ENCODE measurements at regions not wholly inside any gene's neighbourhood (a gene's known extent, or its start where the extent isn't known, plus 50 kb on each side); places are given as distances from the start of the nearest gene placed in this dataset.
"Not testable (repeated sequence)": the region's sequence is repeated elsewhere in the genome, so short reads cannot be mapped to it uniquely, and the experiment has no call there.

DNA sequence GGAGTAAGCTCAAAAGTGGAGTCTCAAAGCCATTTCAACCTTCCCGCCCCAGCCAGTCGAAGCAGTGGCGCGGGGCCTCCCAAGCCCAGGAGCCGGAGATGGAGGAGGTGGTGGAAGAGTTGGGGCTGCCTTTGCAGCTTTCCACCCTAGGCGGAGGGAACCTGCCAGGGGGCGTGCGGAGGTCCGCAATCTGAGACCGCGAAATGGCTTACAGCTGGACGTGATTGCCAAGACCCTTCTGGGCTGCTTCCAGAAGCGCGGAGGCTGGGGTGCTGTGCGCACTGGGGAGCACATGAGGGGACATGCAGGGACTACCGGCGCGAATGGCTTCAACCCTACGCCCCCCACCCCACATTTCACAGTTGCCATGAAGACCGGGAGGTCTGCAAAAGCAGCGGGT, 86.2 kb downstream of the PRR15 start:
- no peak for TF ChIP-seq CTCF (IDR thresholded peaks at IDR 0.05; ENCODE audit: borderline replicate concordance, control extremely low read depth, extremely low read depth, insufficient read depth, missing control alignments)
- in situ Hi-C loops (cut with MboI; ENCODE audit: low sequenced_read_pairs, unreplicated experiment), result no loop called here
- DNase-seq (ENCODE audit: low spot score), result no peak

DNA sequence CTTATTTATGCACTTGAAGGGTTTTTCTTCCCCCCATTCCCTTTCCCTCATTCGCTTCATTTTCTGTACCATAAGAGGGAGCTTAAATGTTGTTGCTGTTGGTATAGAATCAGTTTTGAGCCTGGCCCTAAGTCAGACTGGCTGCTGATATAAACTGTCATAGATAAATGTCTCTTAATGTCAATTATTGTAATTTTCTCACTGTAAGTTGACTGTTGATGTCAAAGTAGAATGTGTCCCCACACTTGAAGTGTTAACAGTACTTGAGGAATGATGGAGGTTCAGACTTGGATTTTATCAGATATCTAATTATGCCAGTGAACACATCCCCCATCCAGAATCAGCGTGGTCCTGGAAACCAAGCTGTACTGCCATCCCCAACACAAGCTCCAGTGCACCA, 87.8 kb downstream of the PRR15 start:
- in situ Hi-C loops (cut with MboI; ENCODE audit: low sequenced_read_pairs, unreplicated experiment), result no loop called here
- DNase-seq (ENCODE audit: low spot score), result no peak
- TF ChIP-seq CTCF (IDR thresholded peaks at IDR 0.05; ENCODE audit: borderline replicate concordance, control extremely low read depth, extremely low read depth, insufficient read depth, missing control alignments), result no peak

GRCh38 chr7:29652556-29652955, 88.9 kb downstream of the PRR15 start:
- in situ Hi-C loops (cut with MboI; ENCODE audit: low sequenced_read_pairs, unreplicated experiment), result no loop called here
- DNase-seq (ENCODE audit: low spot score), result no peak
- no peak for TF ChIP-seq CTCF (IDR thresholded peaks at IDR 0.05; ENCODE audit: borderline replicate concordance, control extremely low read depth, extremely low read depth, insufficient read depth, missing control alignments)

- in situ Hi-C loops (cut with MboI; ENCODE audit: low sequenced_read_pairs, unreplicated experiment); DNase-seq (ENCODE audit: low spot score): not testable (repeated sequence)
Measured at GRCh38 chr7:29654340-29654739, 90.7 kb downstream of the PRR15 start.

DNA sequence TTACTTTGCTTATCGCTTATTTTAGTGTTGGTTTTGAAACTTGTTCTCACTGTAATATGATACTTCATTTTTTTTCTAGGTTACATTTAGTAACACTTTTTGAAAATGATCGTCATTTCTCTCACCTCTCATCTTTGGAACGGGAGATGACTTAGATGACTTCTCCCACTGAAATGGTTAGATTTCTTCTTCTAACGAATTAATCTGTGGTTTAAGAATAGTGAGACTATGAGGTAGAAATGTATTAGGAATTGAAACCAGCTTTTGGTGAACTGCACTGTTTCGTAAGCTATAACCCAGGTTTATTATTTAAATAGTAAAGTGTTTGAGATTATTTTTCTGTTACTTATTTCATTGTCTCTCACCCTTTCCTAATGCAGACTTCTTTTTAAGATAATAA, 93.7 kb downstream of the PRR15 start:
- TF ChIP-seq CTCF (IDR thresholded peaks at IDR 0.05; ENCODE audit: borderline replicate concordance, control extremely low read depth, extremely low read depth, insufficient read depth, missing control alignments), result no peak
- in situ Hi-C loops (cut with MboI; ENCODE audit: low sequenced_read_pairs, unreplicated experiment), result no loop called here
- no peak for DNase-seq (ENCODE audit: low spot score)

- in situ Hi-C loops (cut with MboI; ENCODE audit: low sequenced_read_pairs, unreplicated experiment), result no loop called here
- DNase-seq (ENCODE audit: low spot score), result no peak
- TF ChIP-seq CTCF (IDR thresholded peaks at IDR 0.05; ENCODE audit: borderline replicate concordance, control extremely low read depth, extremely low read depth, insufficient read depth, missing control alignments), result no peak
Measured at GRCh38 chr7:29657856-29658255, 94.2 kb downstream of the PRR15 start.

- DNase-seq (ENCODE audit: low spot score); in situ Hi-C loops (cut with MboI; ENCODE audit: low sequenced_read_pairs, unreplicated experiment): not testable (repeated sequence)
Measured at GRCh38 chr7:29659213-29659612, 95.6 kb downstream of the PRR15 start.

DNA sequence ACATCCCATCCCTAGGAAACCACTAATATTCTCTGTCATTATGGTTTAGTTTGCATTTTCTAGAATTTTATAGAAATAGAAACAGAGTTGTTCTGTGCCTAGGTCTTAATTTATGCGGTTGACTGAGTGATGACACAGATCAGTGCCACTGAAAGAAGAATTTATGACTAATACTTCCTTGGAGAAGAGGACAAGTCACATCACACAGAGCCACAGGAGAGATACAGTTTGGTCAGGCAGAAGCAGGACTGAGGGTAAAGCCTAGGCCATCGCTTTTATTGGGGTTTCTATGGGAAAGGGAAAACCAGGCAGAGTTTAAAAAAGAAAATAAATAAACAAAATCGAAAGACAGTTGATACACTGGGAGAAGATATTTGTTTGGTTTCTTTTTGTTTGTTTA, 99.3 kb downstream of the PRR15 start:
- DNase-seq (ENCODE audit: low spot score); in situ Hi-C loops (cut with MboI; ENCODE audit: low sequenced_read_pairs, unreplicated experiment): not testable (repeated sequence)

- DNase-seq (ENCODE audit: low spot score); in situ Hi-C loops (cut with MboI; ENCODE audit: low sequenced_read_pairs, unreplicated experiment): not testable (repeated sequence)
Measured at GRCh38 chr7:29664999-29665398, 101.4 kb downstream of the PRR15 start.

DNA sequence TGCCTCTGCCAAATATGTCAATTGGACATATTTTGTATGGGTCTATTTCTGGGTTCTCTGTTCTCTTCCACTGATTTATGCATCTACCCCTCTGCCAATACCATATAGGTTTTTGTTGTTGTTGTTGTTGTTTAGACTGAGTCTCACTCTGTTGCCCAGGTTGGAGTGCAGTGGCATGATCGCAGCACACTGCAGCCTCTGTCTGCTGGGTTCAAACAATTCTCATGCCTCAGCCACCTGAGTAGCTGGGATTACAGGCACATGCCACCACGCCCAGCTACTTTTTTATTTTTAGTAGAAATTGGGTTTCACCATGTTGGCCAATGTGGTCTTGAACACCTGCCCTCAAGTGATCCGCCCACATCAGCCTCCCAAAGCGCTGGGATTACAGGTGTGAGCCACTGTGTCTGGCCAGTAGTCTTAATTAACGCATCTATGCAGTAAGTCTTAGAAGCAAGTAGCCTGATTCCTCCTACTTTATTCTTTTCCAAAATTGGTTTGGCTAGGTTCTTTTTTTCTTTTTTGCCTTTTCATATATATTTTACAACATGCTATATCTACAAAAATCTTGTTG, 103.5 kb downstream of the PRR15 start:
- DNase-seq (ENCODE audit: low spot score); in situ Hi-C loops (cut with MboI; ENCODE audit: low sequenced_read_pairs, unreplicated experiment): not testable (repeated sequence)

GRCh38 chr7:29671286-29671685, 107.7 kb downstream of the PRR15 start:
- in situ Hi-C loops (cut with MboI; ENCODE audit: low sequenced_read_pairs, unreplicated experiment); DNase-seq (ENCODE audit: low spot score): not testable (repeated sequence)

- DNase-seq (ENCODE audit: low spot score); in situ Hi-C loops (cut with MboI; ENCODE audit: low sequenced_read_pairs, unreplicated experiment): not testable (repeated sequence)
Measured at GRCh38 chr7:29673635-29674034, 110.0 kb downstream of the PRR15 start.

GRCh38 chr7:29674626-29675025, 111.0 kb downstream of the PRR15 start:
- in situ Hi-C loops (cut with MboI; ENCODE audit: low sequenced_read_pairs, unreplicated experiment); DNase-seq (ENCODE audit: low spot score): not testable (repeated sequence)
